ENCODE measurements at regions not wholly inside any gene's neighbourhood (a gene's known extent, or its start where the extent isn't known, plus 50 kb on each side); places are given as distances from the start of the nearest gene placed in this dataset.

DNA sequence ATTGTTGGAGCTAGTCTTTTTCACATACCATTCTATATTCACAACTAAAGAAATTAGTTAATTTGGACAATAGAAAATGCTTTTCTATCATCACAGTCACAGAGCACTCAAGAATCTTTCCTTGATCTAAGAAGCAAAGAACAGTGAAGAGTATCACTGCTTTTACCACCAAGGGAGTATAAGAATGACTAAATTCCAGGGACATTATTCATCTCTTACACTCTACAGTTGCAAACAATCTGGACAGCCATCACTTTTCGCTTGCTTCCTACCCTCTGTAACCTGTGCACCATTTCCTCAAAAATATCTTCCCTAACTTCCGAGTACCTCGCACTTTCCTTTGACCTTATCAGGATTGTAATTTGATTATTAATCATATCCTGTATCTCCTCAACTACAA is 359.5 kb upstream of the TMCO5A start:
- Histone ChIP-seq H3K4me3 (ENCODE audit: low read depth in 2 of 2, low read length in 1 of 2) (no peak overlapping the region), H3K36me3 (replicated peaks in 1 of 2; ENCODE audit: control insufficient read depth in 1 of 2, insufficient read depth in 2 of 2, low read length in 1 of 2) (no peaks in the 10 kb centered on the region), H3K27ac (ENCODE audit: low read depth in 2 of 2, low read length in 1 of 2) (no peak overlapping the region), H3K9me3 (no peaks in the 10 kb centered on the region), H3K4me2 (no peak overlapping the region), H3K9me2 (no peaks in the 10 kb centered on the region), H4K20me1 (ENCODE audit: insufficient read depth) (no peaks in the 10 kb centered on the region), H2AFZ (ENCODE audit: low read depth) (0 out of 2 replicates have a peak overlapping the region, but pooled peaks have one; percentile 23), H3K27me3 (ENCODE audit: insufficient read depth) (no peaks in the 10 kb centered on the region), H3F3A (replicated peaks; ENCODE audit: insufficient read depth) (peaks cover 3% of the 10 kb centered on the region), H3K4me1 (ENCODE audit: control insufficient read depth in 1 of 2, insufficient read depth in 2 of 2, low read depth in 1 of 2, low read length in 1 of 2) (no peaks in the 10 kb centered on the region), H3K79me2 (ENCODE audit: insufficient read depth) (no peaks in the 10 kb centered on the region), H3K9ac (no peak overlapping the region)
- CTCF ChIA-PET = no interaction called here
- POLR2A ChIA-PET = no interaction called here
- TF ChIP-seq FOSL2 (IDR thresholded peaks at IDR 0.05; ENCODE audit: borderline replicate concordance, low read depth) (peak; percentile 22; the same call in 1 of the 2 replicates), YY1 (IDR thresholded peaks at IDR 0.05; ENCODE audit: low read depth) (no peak), TAF1 (IDR thresholded peaks at IDR 0.05; ENCODE audit: borderline replicate concordance, low read depth, low read length) (no peak)
- 84% methylated on average over 3 of the region's 3 CpGs for WGBS (ENCODE audit: low lambda C conversion rate)
- no peak for DNase-seq

DNA sequence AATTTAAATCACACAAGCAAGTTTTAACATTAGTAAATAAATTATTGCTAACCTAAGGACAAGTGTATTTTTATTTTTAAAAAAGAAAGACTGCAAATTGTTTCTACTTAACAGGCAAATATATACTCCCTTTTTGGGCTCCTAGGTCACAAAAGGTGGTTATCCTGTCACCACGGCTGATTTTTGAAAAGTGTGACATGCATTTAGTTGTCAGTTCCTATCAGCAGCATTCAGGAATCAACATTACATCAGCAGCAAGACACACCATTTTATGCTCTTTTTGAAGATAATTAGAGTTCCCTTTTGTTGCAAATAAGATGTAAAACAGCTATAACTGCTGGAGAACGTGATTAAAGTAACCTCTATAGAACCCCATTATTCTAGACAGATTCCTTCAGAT is 357.5 kb upstream of the TMCO5A start:
- Histone ChIP-seq H3K9ac (no peak overlapping the region), H2AFZ (ENCODE audit: low read depth) (no peak overlapping the region), H3K4me2 (no peak overlapping the region), H3K36me3 (replicated peaks in 1 of 2; ENCODE audit: control insufficient read depth in 1 of 2, insufficient read depth in 2 of 2, low read length in 1 of 2) (no peaks in the 10 kb centered on the region), H3K9me2 (no peaks in the 10 kb centered on the region), H4K20me1 (ENCODE audit: insufficient read depth) (no peaks in the 10 kb centered on the region), H3K27me3 (ENCODE audit: insufficient read depth) (no peaks in the 10 kb centered on the region), H3K4me1 (ENCODE audit: control insufficient read depth in 1 of 2, insufficient read depth in 2 of 2, low read depth in 1 of 2, low read length in 1 of 2) (no peaks in the 10 kb centered on the region), H3K79me2 (ENCODE audit: insufficient read depth) (no peaks in the 10 kb centered on the region), H3K27ac (ENCODE audit: low read depth in 2 of 2, low read length in 1 of 2) (no peak overlapping the region), H3K9me3 (no peaks in the 10 kb centered on the region), H3F3A (replicated peaks; ENCODE audit: insufficient read depth) (peaks cover 3% of the 10 kb centered on the region), H3K4me3 (ENCODE audit: low read depth in 2 of 2, low read length in 1 of 2) (no peak overlapping the region)
- CTCF ChIA-PET = interaction anchor here (0.7 kb wide), 1 partner anchor 56 kb away, joined by 3 read pairs; no protein-coding TSS in a partner anchor
- 63% methylated on average over 2 of the region's 2 CpGs for WGBS (ENCODE audit: low lambda C conversion rate)
- POLR2A ChIA-PET = no interaction called here
- no peak for DNase-seq
- TF ChIP-seq RAD21 (IDR thresholded peaks at IDR 0.05; ENCODE audit: low read length) = no peak
- TF ChIP-seq MEF2A (IDR thresholded peaks at IDR 0.05; ENCODE audit: borderline replicate concordance, low read depth) = no peak
- TF ChIP-seq TEAD4 (IDR thresholded peaks at IDR 0.05; ENCODE audit: borderline replicate concordance, insufficient read depth) = no peak

DNA sequence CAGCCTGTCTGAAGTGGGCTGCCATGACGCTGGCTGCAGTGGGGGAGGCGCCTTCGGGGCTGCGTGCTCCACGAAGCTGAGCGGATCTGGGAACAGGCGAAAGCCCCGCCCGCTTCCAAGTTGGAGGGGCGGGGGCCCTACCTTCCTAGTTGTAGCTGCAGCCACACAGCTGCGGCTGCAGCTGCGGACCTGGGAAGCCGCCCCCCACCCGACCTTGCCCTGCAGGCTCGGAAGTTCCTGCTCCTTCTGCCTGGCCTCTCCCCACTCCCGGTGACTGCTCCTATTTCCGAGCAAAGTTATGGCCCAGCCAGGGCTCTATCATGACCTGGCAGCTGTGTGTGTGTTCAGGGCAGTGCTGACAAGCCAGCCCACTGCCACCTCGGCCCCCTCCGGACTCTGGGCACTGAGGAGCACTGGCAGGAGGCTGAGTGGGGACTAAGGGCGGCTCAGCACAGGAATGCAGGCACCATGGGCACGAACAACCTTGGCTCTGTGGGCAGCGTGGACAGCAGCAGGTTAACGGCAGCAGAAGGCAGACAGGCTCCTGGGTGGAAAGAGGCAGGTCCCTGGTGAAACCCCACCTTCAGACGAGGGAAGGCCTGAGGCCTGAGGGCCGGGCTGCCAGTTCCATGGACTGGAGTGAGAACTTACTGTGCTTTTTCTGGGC is 352.4 kb upstream of the TMCO5A start:
- ChIA-PET CTCF (no interaction called here), POLR2A (no interaction called here)
- Histone ChIP-seq H3K9me3 (no peaks in the 10 kb centered on the region; the same call in 1 of the 2 replicates), H3K79me2 (ENCODE audit: insufficient read depth) (no peaks in the 10 kb centered on the region), H3K36me3 (replicated peaks in 1 of 2; ENCODE audit: control insufficient read depth in 1 of 2, insufficient read depth in 2 of 2, low read length in 1 of 2) (no peaks in the 10 kb centered on the region), H3K27ac (ENCODE audit: low read depth in 2 of 2, low read length in 1 of 2) (no peak overlapping the region), H3K9me2 (no peaks in the 10 kb centered on the region), H2AFZ (ENCODE audit: low read depth) (no peak overlapping the region), H3K4me1 (ENCODE audit: control insufficient read depth in 1 of 2, insufficient read depth in 2 of 2, low read depth in 1 of 2, low read length in 1 of 2) (no peaks in the 10 kb centered on the region; a peak in 1 of 4 replicates), H3K4me2 (no peak overlapping the region), H4K20me1 (ENCODE audit: insufficient read depth) (no peaks in the 10 kb centered on the region), H3K4me3 (ENCODE audit: low read depth in 2 of 2, low read length in 1 of 2) (no peak overlapping the region; a peak in 1 of 4 replicates), H3K9ac (no peak overlapping the region), H3K27me3 (ENCODE audit: insufficient read depth) (no peaks in the 10 kb centered on the region), H3F3A (replicated peaks; ENCODE audit: insufficient read depth) (no peaks in the 10 kb centered on the region)
- DNase-seq = no peak
- WGBS (ENCODE audit: low lambda C conversion rate) = 75% methylated on average over 9 of the region's 25 CpGs
- no peak for TF ChIP-seq EP300 (IDR thresholded peaks at IDR 0.05; ENCODE audit: borderline replicate concordance in 1 of 2, low read depth in 1 of 2, low read length in 1 of 2)
- no peak for TF ChIP-seq FOXM1 (IDR thresholded peaks at IDR 0.05; ENCODE audit: low read depth)
- TF ChIP-seq, protein P1, sequence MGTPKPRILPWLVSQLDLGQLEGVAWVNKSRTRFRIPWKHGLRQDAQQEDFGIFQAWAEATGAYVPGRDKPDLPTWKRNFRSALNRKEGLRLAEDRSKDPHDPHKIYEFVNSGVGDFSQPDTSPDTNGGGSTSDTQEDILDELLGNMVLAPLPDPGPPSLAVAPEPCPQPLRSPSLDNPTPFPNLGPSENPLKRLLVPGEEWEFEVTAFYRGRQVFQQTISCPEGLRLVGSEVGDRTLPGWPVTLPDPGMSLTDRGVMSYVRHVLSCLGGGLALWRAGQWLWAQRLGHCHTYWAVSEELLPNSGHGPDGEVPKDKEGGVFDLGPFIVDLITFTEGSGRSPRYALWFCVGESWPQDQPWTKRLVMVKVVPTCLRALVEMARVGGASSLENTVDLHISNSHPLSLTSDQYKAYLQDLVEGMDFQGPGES (IDR thresholded peaks at IDR 0.05; ENCODE audit: low read depth, low read length) = no peak

Data from SK-N-SH (cell line).